K562 (cell line): ENCODE measurements at regions not wholly inside any gene's neighbourhood (a gene's known extent, or its start where the extent isn't known, plus 50 kb on each side); places are given as distances from the start of the nearest gene placed in this dataset.
"Not testable (repeated sequence)": the region's sequence is repeated elsewhere in the genome, so short reads cannot be mapped to it uniquely, and the experiment has no call there.

Source experiments
- ATAC-seq: fragments of 200-7000 bp; cut with Tn5 transposase; 3 replicates; pipeline ENCODE4 v1.9.1; 2020; ENCODE audit warnings: moderate library complexity
- BruUV-seq: library from RNA; stranded (reverse); fragments of 400-500 nt; replicated peaks from 2 replicates; lab custom pipeline; 2021; lab: Mats Ljungman, UMichigan
- CTCF ChIA-PET: fragments of 300-600 bp; formaldehyde crosslinking; extraction: SDS; loops from one replicate; lab custom pipeline; 2021; ENCODE audit warnings: low intra/inter-chr PET ratio; lab: Yijun Ruan, JAX
- POLR2A ChIA-PET: fragments of 300-600, 350-650 bp; sonication (Branson Sonifier 250); formaldehyde crosslinking; extraction: SDS; loops from one replicate; lab custom pipeline; 2021; ENCODE audit warnings: antibody characterized with exemption, inconsistent platforms; lab: Yijun Ruan, JAX
- DNase-seq, 4 experiments: peaks; one replicate each; pipeline versions ENCODE4 v3.0.0 to v3.0.0-alpha.2; 2011 to 2018; ENCODE audit warnings: low spot score in 3 of 4, mixed read lengths in 3 of 4; ENCODE audit errors: extremely low read depth in 1 of 4
- FAIRE-seq: peaks from 2 replicates; lab custom pipeline; 2011; peaks lifted over from hg19 to GRCh38; lab: Jason Lieb, UNC
- H2AFZ ChIP-seq: 2 replicates; pipeline ENCODE4 v1.6.0; 2011; ENCODE audit warnings: low read depth, low read length, control low read depth, inconsistent platforms
- H3K27ac ChIP-seq: fragments of 200-600 bp; 3 replicates; pipeline ENCODE4 v1.8.0; 2011; ENCODE audit warnings: low read depth, mild to moderate bottlenecking, control low read depth, inconsistent platforms, low read length, moderate library complexity, mixed read lengths; ENCODE audit errors: extremely low read depth
- H3K27me3 ChIP-seq, 2 experiments: fragments of 300-600 bp in 1 of 2; 2 replicates in 1 of 2; 3 replicates in 1 of 2; pipeline versions ENCODE4 v1.6.0 to v1.8.0; 2011; ENCODE audit warnings: inconsistent platforms in 2 of 2, low read length in 2 of 2, mild to moderate bottlenecking in 1 of 2, mixed read lengths in 1 of 2, moderate library complexity in 1 of 2; ENCODE audit not compliant: control insufficient read depth in 2 of 2, insufficient read depth in 2 of 2
- H3K36me3 ChIP-seq: fragments of 300-600 bp; 3 replicates; pipeline ENCODE4 v1.8.0; 2011; ENCODE audit warnings: mild to moderate bottlenecking, low read length, inconsistent platforms; ENCODE audit not compliant: control insufficient read depth, insufficient read depth
- H3K4me1 ChIP-seq, 2 experiments: fragments of 200-600 bp in 1 of 2; replicated peaks in 1 of 2; 2 replicates in 1 of 2; 3 replicates in 1 of 2; pipeline versions ENCODE4 v1.5.1 to v1.8.0; 2011; ENCODE audit warnings: inconsistent platforms in 2 of 2, low read length in 2 of 2, mild to moderate bottlenecking in 1 of 2, mixed read lengths in 1 of 2, moderate library complexity in 1 of 2; ENCODE audit not compliant: control insufficient read depth in 2 of 2, insufficient read depth in 2 of 2
- H3K4me2 ChIP-seq: 2 replicates; pipeline ENCODE4 v1.6.1; 2011; ENCODE audit warnings: low read length, control low read depth, inconsistent platforms, mixed read lengths; ENCODE audit not compliant: insufficient read depth
- H3K4me3 ChIP-seq: fragments of 200-600 bp; sonication (generic), shearing (Covaris generic); 2 replicates; pipeline ENCODE4 v1.5.1; 2016; ENCODE audit warnings: control low read depth, inconsistent platforms
- H3K79me2 ChIP-seq: fragments of 200-600 bp; 3 replicates; pipeline ENCODE4 v1.8.0; 2011; ENCODE audit warnings: low read length, inconsistent platforms; ENCODE audit not compliant: control insufficient read depth, insufficient read depth
- H3K9ac ChIP-seq, 2 experiments: 2 replicates each; pipeline versions ENCODE4 v1.6.0 to v1.6.1; 2011; ENCODE audit warnings: low read depth in 2 of 2, low read length in 2 of 2, control low read depth in 1 of 2, inconsistent platforms in 1 of 2, mild to moderate bottlenecking in 1 of 2, mixed read lengths in 1 of 2; ENCODE audit not compliant: insufficient read depth in 1 of 2
- H3K9me1 ChIP-seq: one replicate; pipeline ENCODE4 v1.6.0; 2011; ENCODE audit warnings: inconsistent platforms, mild to moderate bottlenecking, low read length, moderate library complexity; ENCODE audit not compliant: control insufficient read depth, insufficient read depth
- H3K9me3 ChIP-seq: replicated peaks from 2 replicates; pipeline ENCODE4 v1.5.1; 2011; ENCODE audit warnings: low read depth, low read length, inconsistent platforms; ENCODE audit not compliant: control insufficient read depth, insufficient read depth
- H4K20me1 ChIP-seq: replicated peaks from 2 replicates; pipeline ENCODE4 v1.6.1; 2011; ENCODE audit warnings: low read length, inconsistent platforms, mixed read lengths; ENCODE audit not compliant: control insufficient read depth, insufficient read depth
- WGBS: fragments of 100-300 bp; shearing (Covaris generic); methylation state at CpG from one replicate; pipeline ENCODE4 v1.1.6; 2016; ENCODE audit warnings: low coverage, mixed read lengths; ENCODE audit not compliant: insufficient coverage; ENCODE audit errors: missing lambda C conversion rate; 5-methylcytosine and 5-hydroxymethylcytosine counted together
- in situ Hi-C: fragments of 300-500 bp; cut with MboI; formaldehyde crosslinking; loops from 4 replicates; pipeline ENCODE4 v1.15.0; 2018; ENCODE audit warnings: inconsistent platforms, mixed read lengths
- intact Hi-C: fragments of 100-400 bp; cut with micrococcal nuclease; formaldehyde crosslinking; loops from 2 replicates; pipeline ENCODE4 v1.14.2; 2022

- 71% methylated on average over 8 of the region's 17 CpGs for WGBS
- H4K20me1 ChIP-seq, H3K9me1 ChIP-seq, POLR2A ChIA-PET, H3K27me3 ChIP-seq, H3K4me1 ChIP-seq, H3K4me3 ChIP-seq, in situ Hi-C loops, DNase-seq, H3K9me3 ChIP-seq, ATAC-seq, BruUV-seq, H2AFZ ChIP-seq, intact Hi-C loops, H3K4me2 ChIP-seq, CTCF ChIA-PET, FAIRE-seq, H3K79me2 ChIP-seq, H3K9ac ChIP-seq, H3K27ac ChIP-seq: not testable (repeated sequence)
- peaks cover 30% of the 10 kb centered on the region; the same call in 2 of the 3 replicates for H3K36me3 ChIP-seq
These were observed 72.3 kb upstream of the SAMD11 start for GRCh38 chr1:851398-851797.

DNA sequence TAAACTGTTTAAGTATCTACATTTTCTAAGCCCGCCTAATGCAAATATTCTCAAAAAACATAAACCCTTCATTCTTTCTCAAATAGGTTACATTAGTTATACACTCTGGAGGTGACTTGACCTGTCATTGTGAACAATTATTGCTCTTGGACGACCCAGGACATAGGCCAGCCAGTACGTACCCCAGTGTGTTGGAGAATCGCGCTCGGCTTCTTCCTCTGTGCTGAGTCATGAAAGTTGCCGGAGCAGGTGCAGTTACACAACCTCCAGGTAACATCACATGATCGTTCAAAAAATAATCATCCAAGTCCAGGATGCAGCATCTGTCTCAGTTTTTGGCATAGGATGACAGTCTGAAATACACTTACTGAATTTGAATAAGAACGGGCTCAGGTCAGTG lies 71.9 kb upstream of the SAMD11 start:
- BruUV-seq, CTCF ChIA-PET, H3K79me2 ChIP-seq, H4K20me1 ChIP-seq, H3K27me3 ChIP-seq, intact Hi-C loops, H3K9ac ChIP-seq, DNase-seq, H3K9me1 ChIP-seq, H2AFZ ChIP-seq, H3K27ac ChIP-seq, H3K9me3 ChIP-seq, POLR2A ChIA-PET, H3K4me3 ChIP-seq, ATAC-seq, H3K4me2 ChIP-seq, H3K4me1 ChIP-seq, in situ Hi-C loops: not testable (repeated sequence)
- peak; percentile 51 for FAIRE-seq
- H3K36me3 ChIP-seq: peaks cover 30% of the 10 kb centered on the region; the same call in 2 of the 3 replicates
- WGBS: 73% methylated on average over 8 of the region's 9 CpGs
